Ishikawa (cell line): ENCODE measurements at regions not wholly inside any gene's neighbourhood (a gene's known extent, or its start where the extent isn't known, plus 50 kb on each side); places are given as distances from the start of the nearest gene placed in this dataset.

Source experiments
- CREB1 ChIP-seq: IDR thresholded peaks from 2 replicates; pipeline ENCODE4 v1.6.1; 2012; ENCODE audit warnings: low read depth
- EGR1 ChIP-seq: IDR thresholded peaks from 2 replicates; pipeline ENCODE4 v1.6.1; 2012
- EP300 ChIP-seq: IDR thresholded peaks from 2 replicates; pipeline ENCODE4 v1.6.1; 2012; ENCODE audit warnings: borderline replicate concordance
- NFIC ChIP-seq: IDR thresholded peaks from 2 replicates; pipeline ENCODE4 v1.6.1; 2012
- TF ChIP-seq, protein P1 (sequence below): IDR thresholded peaks from 2 replicates; pipeline ENCODE4 v1.6.1; 2012
- TF ChIP-seq, protein P2 (sequence below): IDR thresholded peaks from 2 replicates; pipeline ENCODE4 v1.6.1; 2012; ENCODE audit warnings: low read depth, mild to moderate bottlenecking

DNA sequence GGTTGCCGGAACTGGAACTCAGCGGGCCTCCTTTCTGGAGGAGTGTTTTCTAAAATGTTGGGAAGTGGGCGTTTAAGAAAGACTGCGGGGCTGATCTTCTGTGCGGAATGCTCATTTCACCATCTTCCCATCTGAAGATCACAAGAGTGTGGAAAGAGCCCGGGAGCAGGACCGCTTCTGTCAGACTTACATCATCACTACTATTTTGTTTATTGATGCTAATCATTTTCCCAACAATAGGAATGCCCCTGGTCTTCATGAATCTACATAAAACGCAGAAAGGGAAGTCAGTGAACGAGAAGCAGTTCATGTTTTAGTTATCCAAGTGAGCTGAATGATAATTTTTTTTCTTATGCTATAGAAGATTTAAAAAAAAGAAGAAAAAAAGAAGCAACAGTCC is 447.8 kb upstream of the MKI67 start:
- TF ChIP-seq NFIC: no peak
- no peak for TF ChIP-seq EGR1
- TF ChIP-seq CREB1: no peak
- TF ChIP-seq, protein P1, sequence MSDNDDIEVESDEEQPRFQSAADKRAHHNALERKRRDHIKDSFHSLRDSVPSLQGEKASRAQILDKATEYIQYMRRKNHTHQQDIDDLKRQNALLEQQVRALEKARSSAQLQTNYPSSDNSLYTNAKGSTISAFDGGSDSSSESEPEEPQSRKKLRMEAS: no peak
- TF ChIP-seq, protein P2, sequence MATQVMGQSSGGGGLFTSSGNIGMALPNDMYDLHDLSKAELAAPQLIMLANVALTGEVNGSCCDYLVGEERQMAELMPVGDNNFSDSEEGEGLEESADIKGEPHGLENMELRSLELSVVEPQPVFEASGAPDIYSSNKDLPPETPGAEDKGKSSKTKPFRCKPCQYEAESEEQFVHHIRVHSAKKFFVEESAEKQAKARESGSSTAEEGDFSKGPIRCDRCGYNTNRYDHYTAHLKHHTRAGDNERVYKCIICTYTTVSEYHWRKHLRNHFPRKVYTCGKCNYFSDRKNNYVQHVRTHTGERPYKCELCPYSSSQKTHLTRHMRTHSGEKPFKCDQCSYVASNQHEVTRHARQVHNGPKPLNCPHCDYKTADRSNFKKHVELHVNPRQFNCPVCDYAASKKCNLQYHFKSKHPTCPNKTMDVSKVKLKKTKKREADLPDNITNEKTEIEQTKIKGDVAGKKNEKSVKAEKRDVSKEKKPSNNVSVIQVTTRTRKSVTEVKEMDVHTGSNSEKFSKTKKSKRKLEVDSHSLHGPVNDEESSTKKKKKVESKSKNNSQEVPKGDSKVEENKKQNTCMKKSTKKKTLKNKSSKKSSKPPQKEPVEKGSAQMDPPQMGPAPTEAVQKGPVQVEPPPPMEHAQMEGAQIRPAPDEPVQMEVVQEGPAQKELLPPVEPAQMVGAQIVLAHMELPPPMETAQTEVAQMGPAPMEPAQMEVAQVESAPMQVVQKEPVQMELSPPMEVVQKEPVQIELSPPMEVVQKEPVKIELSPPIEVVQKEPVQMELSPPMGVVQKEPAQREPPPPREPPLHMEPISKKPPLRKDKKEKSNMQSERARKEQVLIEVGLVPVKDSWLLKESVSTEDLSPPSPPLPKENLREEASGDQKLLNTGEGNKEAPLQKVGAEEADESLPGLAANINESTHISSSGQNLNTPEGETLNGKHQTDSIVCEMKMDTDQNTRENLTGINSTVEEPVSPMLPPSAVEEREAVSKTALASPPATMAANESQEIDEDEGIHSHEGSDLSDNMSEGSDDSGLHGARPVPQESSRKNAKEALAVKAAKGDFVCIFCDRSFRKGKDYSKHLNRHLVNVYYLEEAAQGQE: no peak
- no peak for TF ChIP-seq EP300
